SU-DHL-6 (cell line): ENCODE measurements at regions not wholly inside any gene's neighbourhood (a gene's known extent, or its start where the extent isn't known, plus 50 kb on each side); places are given as distances from the start of the nearest gene placed in this dataset.

ENCODE experiments used
- CTCF ChIP-seq: fragments of 200-600 bp; sonication (generic); IDR thresholded peaks from one replicate; pipeline ENCODE4 v1.5.1; 2017; ENCODE audit warnings: antibody characterized with exemption, mild to moderate bottlenecking, low read length, moderate library complexity; ENCODE audit not compliant: insufficient read depth, poor library complexity, severe bottlenecking
- EZH2phosphoT487 ChIP-seq: fragments of 200-600 bp; sonication (generic), shearing (Covaris generic); conservative IDR thresholded peaks from 2 replicates; pipeline ENCODE4 v1.6.1; 2018; ENCODE audit warnings: mild to moderate bottlenecking, antibody characterized with exemption, low read length, moderate library complexity, mixed read lengths

DNA sequence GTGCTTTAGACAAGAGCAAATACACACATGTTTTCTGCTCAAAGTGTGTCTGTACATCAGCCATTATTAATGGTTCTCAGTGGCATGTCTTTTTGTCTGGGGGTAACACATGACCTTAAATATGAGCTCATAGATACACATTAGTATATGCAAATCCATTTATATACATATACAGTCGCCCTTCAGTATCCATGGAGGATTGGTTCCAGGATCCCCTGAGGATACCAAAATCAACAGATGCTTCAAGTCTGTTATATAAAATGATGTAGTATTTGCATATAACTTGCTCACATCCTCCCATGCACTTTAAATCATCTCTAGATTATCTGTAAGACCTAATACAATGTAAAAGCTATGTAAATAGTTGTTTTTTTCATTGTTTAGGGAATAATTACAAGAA is 298.1 kb downstream of the OLFM4 start:
- TF ChIP-seq CTCF (no peak), EZH2phosphoT487 (no peak)
